OCI-LY7 (cell line): ENCODE measurements at regions not wholly inside any gene's neighbourhood (a gene's known extent, or its start where the extent isn't known, plus 50 kb on each side); places are given as distances from the start of the nearest gene placed in this dataset.

ENCODE experiments used
- CTCF ChIP-seq: fragments of 200-600 bp; sonication (generic); conservative IDR thresholded peaks from 2 replicates; pipeline ENCODE4 v1.5.1; 2014; ENCODE audit warnings: mild to moderate bottlenecking, antibody characterized with exemption, low read length, moderate library complexity, mixed read lengths
- EZH2phosphoT487 ChIP-seq: fragments of 200-600 bp; sonication (generic); IDR thresholded peaks from 2 replicates; pipeline ENCODE4 v1.6.1; 2018; ENCODE audit warnings: low read depth, borderline replicate concordance, mild to moderate bottlenecking, mixed run types, antibody characterized with exemption, low read length, moderate library complexity, mixed read lengths

GRCh38 chr9:38186404-38187115 lies 117.5 kb upstream of the SHB start:
- no peak for TF ChIP-seq CTCF
- TF ChIP-seq EZH2phosphoT487: no peak
